ENCODE measurements at regions not wholly inside any gene's neighbourhood (a gene's known extent, or its start where the extent isn't known, plus 50 kb on each side); places are given as distances from the start of the nearest gene placed in this dataset.

GRCh38 chr3:104916971-104917370, 449.7 kb upstream of the ALCAM start:
- TF ChIP-seq POLR2A (IDR thresholded peaks at IDR 0.05; ENCODE audit: extremely low read depth, insufficient read length) (no peak), MYC (IDR thresholded peaks at IDR 0.05; ENCODE audit: low read depth, low read length) (no peak)
- TF ChIP-seq, protein P1, sequence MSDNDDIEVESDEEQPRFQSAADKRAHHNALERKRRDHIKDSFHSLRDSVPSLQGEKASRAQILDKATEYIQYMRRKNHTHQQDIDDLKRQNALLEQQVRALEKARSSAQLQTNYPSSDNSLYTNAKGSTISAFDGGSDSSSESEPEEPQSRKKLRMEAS (IDR thresholded peaks at IDR 0.05; ENCODE audit: low read depth, low read length): no peak
- TF ChIP-seq, protein P2, sequence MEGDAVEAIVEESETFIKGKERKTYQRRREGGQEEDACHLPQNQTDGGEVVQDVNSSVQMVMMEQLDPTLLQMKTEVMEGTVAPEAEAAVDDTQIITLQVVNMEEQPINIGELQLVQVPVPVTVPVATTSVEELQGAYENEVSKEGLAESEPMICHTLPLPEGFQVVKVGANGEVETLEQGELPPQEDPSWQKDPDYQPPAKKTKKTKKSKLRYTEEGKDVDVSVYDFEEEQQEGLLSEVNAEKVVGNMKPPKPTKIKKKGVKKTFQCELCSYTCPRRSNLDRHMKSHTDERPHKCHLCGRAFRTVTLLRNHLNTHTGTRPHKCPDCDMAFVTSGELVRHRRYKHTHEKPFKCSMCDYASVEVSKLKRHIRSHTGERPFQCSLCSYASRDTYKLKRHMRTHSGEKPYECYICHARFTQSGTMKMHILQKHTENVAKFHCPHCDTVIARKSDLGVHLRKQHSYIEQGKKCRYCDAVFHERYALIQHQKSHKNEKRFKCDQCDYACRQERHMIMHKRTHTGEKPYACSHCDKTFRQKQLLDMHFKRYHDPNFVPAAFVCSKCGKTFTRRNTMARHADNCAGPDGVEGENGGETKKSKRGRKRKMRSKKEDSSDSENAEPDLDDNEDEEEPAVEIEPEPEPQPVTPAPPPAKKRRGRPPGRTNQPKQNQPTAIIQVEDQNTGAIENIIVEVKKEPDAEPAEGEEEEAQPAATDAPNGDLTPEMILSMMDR (IDR thresholded peaks at IDR 0.05; ENCODE audit: low read depth, low read length): no peak

Data from NB4 (cell line).